ENCODE measurements at regions not wholly inside any gene's neighbourhood (a gene's known extent, or its start where the extent isn't known, plus 50 kb on each side); places are given as distances from the start of the nearest gene placed in this dataset.

DNA sequence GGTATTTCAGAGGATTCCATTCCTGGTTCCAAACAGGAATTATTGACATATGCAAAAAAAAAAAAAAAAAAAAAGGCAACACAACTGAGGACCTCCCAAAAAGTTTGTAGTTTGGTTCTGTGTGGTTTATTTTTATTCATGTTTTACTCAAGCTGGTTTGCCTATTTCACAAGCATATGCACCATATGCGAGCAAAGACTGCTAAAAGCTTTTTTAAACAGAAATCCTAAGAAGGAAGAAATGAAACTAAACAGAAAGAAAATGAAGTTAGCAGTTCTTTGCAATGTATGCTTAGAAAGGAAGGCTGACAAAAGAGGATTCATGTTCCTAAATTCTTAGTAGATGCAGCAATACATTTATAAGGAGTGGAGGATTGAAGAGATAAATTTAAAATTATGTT is 487.6 kb upstream of the FLRT2 start:
- no peak overlapping the region for H3K27ac ChIP-seq (replicated peaks)
- DNase-seq (ENCODE audit: low read depth in 1 of 2, low spot score in 1 of 2), result no peak
- H3K27me3 ChIP-seq (ENCODE audit: insufficient read depth, poor library complexity, severe bottlenecking), result no peaks in the 10 kb centered on the region
- H3K4me3 ChIP-seq (replicated peaks; ENCODE audit: insufficient read depth, low read length), result no peak overlapping the region
- TF ChIP-seq, protein P1, sequence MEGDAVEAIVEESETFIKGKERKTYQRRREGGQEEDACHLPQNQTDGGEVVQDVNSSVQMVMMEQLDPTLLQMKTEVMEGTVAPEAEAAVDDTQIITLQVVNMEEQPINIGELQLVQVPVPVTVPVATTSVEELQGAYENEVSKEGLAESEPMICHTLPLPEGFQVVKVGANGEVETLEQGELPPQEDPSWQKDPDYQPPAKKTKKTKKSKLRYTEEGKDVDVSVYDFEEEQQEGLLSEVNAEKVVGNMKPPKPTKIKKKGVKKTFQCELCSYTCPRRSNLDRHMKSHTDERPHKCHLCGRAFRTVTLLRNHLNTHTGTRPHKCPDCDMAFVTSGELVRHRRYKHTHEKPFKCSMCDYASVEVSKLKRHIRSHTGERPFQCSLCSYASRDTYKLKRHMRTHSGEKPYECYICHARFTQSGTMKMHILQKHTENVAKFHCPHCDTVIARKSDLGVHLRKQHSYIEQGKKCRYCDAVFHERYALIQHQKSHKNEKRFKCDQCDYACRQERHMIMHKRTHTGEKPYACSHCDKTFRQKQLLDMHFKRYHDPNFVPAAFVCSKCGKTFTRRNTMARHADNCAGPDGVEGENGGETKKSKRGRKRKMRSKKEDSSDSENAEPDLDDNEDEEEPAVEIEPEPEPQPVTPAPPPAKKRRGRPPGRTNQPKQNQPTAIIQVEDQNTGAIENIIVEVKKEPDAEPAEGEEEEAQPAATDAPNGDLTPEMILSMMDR (IDR thresholded peaks at IDR 0.05; ENCODE audit: insufficient read depth, low read length), result no peak
- TF ChIP-seq REST (IDR thresholded peaks at IDR 0.05; ENCODE audit: insufficient replicate concordance, low read depth) (no peak), POLR2AphosphoS5 (IDR thresholded peaks at IDR 0.05; ENCODE audit: low read depth) (no peak), SPI1 (IDR thresholded peaks at IDR 0.05; ENCODE audit: borderline replicate concordance, low read depth) (no peak)

DNA sequence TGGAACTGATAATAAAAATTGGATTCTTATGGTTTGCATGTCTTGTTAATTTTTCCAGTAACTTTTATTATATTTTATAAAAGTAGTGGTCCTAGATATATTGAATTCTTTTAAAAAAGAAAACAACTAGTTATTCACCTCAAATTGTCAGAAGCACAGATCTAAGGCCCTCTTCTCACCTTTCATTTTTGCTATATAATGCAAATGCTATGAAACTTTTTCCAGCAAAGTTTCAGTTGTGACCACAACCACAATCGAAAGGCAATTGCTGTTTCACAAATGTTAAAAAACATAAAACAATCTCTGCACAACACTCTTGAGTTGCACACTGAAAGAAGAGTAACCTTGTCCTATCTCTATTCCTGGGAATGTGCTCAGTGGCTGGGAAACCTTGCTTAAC is 479.8 kb upstream of the FLRT2 start:
- no peak overlapping the region for H3K27ac ChIP-seq (replicated peaks)
- DNase-seq (ENCODE audit: low read depth in 1 of 2, low spot score in 1 of 2), result no peak
- no peak overlapping the region for H3K4me3 ChIP-seq (replicated peaks; ENCODE audit: insufficient read depth, low read length)
- TF ChIP-seq SPI1 (IDR thresholded peaks at IDR 0.05; ENCODE audit: borderline replicate concordance, low read depth), result no peak
- no peak for TF ChIP-seq REST (IDR thresholded peaks at IDR 0.05; ENCODE audit: insufficient replicate concordance, low read depth)
- TF ChIP-seq, protein P1 (IDR thresholded peaks at IDR 0.05; ENCODE audit: insufficient read depth, low read length), result no peak
- no peak for TF ChIP-seq POLR2AphosphoS5 (IDR thresholded peaks at IDR 0.05; ENCODE audit: low read depth)
- no peak for TF ChIP-seq GABPA (IDR thresholded peaks at IDR 0.05; ENCODE audit: low read depth)
- no peaks in the 10 kb centered on the region for H3K27me3 ChIP-seq (ENCODE audit: insufficient read depth, poor library complexity, severe bottlenecking)

GRCh38 chr14:85052646-85053045 is 477.3 kb upstream of the FLRT2 start:
- no peaks in the 10 kb centered on the region for H3K27me3 ChIP-seq (ENCODE audit: insufficient read depth, poor library complexity, severe bottlenecking)
- TF ChIP-seq SPI1 (IDR thresholded peaks at IDR 0.05; ENCODE audit: borderline replicate concordance, low read depth) (no peak), GABPA (IDR thresholded peaks at IDR 0.05; ENCODE audit: low read depth) (no peak), REST (IDR thresholded peaks at IDR 0.05; ENCODE audit: insufficient replicate concordance, low read depth) (no peak), POLR2AphosphoS5 (IDR thresholded peaks at IDR 0.05; ENCODE audit: low read depth) (no peak)
- H3K4me3 ChIP-seq (replicated peaks; ENCODE audit: insufficient read depth, low read length), result no peak overlapping the region
- H3K27ac ChIP-seq (replicated peaks), result no peak overlapping the region
- DNase-seq (ENCODE audit: low read depth in 1 of 2, low spot score in 1 of 2), result no peak

DNA sequence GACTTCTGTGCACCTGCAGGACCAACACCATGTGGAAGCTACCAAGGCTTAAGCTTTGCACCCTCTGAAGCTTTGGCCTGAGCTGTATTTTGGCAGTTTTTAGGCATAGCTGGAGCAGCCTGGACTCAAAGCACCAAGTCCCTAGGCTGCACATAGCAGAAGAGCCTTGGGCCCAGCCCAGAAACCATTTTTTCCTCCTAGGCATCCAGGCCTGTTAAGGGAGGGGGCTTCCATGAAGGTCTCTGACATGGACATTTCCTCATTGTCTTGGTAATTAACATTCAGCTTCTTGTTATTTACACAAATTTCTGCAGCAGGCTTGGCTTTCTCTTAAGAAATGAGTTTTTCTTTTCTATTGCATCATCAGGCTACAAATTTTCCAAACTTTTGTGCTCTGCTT is 475.8 kb upstream of the FLRT2 start:
- TF ChIP-seq SPI1 (IDR thresholded peaks at IDR 0.05; ENCODE audit: borderline replicate concordance, low read depth) (no peak), POLR2AphosphoS5 (IDR thresholded peaks at IDR 0.05; ENCODE audit: low read depth) (no peak), GABPA (IDR thresholded peaks at IDR 0.05; ENCODE audit: low read depth) (no peak), REST (IDR thresholded peaks at IDR 0.05; ENCODE audit: insufficient replicate concordance, low read depth) (no peak)
- TF ChIP-seq, protein P1 (IDR thresholded peaks at IDR 0.05; ENCODE audit: insufficient read depth, low read length), result no peak
- no peak for DNase-seq (ENCODE audit: low read depth in 1 of 2, low spot score in 1 of 2)
- no peak overlapping the region for H3K27ac ChIP-seq (replicated peaks)
- no peaks in the 10 kb centered on the region for H3K27me3 ChIP-seq (ENCODE audit: insufficient read depth, poor library complexity, severe bottlenecking)
- H3K4me3 ChIP-seq (replicated peaks; ENCODE audit: insufficient read depth, low read length), result no peak overlapping the region
